Stimulated activated CD8-positive, alpha-beta memory T cell treated with anti-CD3 and anti-CD28 coated beads, Interleukin-4, amount 100 ng/mL, for 1 hour (primary cell): ENCODE measurements at regions not wholly inside any gene's neighbourhood (a gene's known extent, or its start where the extent isn't known, plus 50 kb on each side); places are given as distances from the start of the nearest gene placed in this dataset.
"Not testable (repeated sequence)": the region's sequence is repeated elsewhere in the genome, so short reads cannot be mapped to it uniquely, and the experiment has no call there.

Experiments used
- DNase-seq, 2 donors: peaks; one replicate each; pipeline ENCODE4 v3.0.0-alpha.2; 2020; ENCODE audit warnings: low read depth in 2 of 2, low spot score in 1 of 2

GRCh38 chr14:53409289-53409688 lies 256.2 kb upstream of the DDHD1 start:
- no peak for DNase-seq

- DNase-seq, result no peak
Measured at GRCh38 chr14:53408175-53408879, 255.2 kb upstream of the DDHD1 start.

GRCh38 chr14:53406519-53406918 lies 253.4 kb upstream of the DDHD1 start:
- no peak for DNase-seq

DNA sequence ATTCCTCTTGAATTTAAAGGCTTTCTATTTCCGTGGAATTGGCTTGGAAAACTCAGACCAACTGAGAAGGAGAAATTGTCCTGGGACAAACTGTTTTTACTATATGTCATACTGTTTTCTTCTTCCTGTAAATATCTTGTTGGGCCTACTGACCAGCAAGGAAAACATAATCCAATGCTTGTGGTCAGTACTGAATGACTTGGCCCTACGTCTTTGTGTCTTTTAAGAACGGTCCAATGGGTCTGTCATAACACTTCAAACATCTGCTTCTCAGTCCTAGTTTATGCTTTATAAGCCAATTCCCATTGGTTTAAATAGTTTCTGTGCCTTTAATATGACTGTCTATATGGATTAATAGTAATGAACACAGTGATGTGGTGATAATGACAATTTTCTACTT lies 248.5 kb upstream of the DDHD1 start:
- DNase-seq, result no peak

DNA sequence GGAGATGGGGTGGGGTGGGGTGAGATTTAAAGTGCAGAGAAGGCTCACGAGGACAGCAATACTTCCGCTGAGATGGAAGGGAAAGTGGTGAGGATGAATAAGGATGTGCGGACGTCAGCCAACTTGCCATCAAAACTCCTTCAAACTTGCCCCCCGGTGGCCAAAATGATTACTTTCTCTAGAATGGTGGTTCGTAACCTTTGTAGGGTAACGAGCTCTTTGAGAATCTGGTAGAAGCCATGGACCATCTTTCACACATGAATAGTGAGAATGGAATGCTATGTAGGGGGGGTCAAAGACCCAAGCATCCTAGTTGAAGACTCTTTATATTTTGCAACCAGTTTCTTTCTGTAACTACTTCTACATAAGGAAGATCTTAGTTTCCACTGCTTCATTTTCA lies 245.9 kb upstream of the DDHD1 start:
- DNase-seq, result no peak

GRCh38 chr14:53398616-53399015 lies 245.5 kb upstream of the DDHD1 start:
- DNase-seq, result no peak

GRCh38 chr14:53395267-53395666 lies 242.1 kb upstream of the DDHD1 start:
- DNase-seq, result not testable (repeated sequence)

GRCh38 chr14:53391631-53392285 lies 238.6 kb upstream of the DDHD1 start:
- no peak for DNase-seq

DNA sequence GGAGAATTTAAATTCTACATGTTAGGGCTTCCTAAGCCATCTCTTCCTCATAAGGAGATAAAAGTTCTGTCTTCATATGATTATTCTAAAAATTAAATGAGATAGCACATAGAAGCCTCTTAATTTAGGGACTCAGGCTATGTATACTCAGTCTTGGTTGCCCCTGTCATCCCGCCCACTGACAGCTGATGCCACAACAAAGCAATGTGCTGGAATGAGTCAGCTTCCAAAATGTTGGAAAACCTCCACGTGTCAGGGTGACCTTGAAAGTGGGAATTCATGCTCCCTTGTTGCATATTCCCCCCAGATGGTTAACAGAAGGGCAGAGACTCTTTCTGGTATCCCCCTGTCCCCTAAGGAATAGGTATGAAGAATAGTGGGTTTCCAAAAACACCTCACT lies 238.0 kb upstream of the DDHD1 start:
- no peak for DNase-seq

DNA sequence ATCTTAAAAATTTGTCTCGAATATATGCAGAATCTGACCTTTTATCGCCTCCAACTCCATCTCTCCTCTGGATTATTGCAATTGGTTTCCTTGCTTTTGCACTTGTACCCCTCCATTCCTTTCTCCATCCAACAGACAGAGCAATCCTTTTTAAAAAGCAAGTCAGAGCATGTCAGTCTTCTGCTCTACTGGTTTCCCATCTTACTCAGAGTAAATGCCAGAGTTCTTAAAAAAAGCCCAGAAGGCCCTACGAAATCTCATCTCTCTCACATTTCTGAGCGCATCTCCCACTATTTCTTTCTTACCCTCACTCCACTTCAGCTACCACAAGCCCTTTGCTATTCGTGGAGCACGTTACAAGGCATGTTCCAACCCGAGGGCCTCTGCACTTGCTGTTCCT lies 236.9 kb upstream of the DDHD1 start:
- no peak for DNase-seq

DNA sequence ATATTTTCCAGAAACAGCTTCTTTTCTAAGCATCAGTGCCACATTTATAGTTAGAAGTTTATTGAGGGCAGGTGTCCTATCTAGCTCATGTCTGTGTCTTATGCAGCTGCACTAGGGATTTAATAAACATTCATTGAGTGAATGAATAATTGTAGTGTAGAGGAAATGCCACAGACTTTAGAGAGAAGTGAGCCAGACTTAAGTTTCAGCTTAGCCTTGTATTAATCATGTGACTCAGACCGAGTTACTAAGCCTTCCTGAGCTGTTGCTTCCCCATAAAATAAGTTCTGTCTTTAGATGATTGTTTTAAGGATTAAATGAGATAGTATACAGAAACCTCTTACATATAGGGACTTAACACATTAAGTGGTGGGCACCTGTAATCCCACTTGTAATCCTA lies 236.1 kb upstream of the DDHD1 start:
- no peak for DNase-seq

DNA sequence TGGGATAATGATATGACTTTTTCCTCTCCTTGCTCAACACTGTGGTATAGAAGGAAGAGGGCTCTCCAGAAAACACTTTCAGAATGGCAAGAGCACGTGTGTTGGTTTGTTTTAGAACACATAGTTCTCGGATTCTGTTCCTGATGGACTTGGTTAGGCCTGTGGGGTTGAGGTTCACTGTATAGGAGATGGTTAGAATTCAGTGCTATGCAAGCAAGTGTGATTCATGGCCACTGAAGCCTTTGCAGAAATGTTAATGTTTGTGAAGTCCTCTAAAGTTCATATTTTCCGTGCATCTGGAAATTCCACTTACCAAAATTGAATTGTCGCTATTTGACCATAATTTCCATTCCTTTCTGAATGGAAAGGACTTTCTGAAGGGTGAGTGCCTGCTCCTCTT lies 233.2 kb upstream of the DDHD1 start:
- no peak for DNase-seq

DNA sequence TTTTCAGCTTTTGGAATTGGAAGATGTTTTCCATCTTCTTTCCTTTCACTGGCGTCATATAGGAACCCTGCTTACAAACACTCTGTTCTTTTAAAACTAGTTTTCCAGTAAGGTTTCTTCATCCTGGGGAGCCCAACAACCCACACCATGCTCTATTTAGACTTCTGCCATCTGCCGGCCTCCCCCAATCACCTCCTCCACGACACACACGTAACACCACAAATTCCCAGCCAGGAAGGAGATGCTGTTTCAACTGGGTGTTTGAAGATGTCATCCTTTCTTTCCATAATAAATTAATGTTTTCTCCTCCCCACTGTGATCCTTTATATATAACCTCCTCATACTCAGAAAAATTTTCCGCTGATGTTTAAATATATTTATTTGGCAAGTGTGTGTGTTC lies 231.4 kb upstream of the DDHD1 start:
- no peak for DNase-seq

GRCh38 chr14:53384073-53384472 lies 230.9 kb upstream of the DDHD1 start:
- DNase-seq, result no peak

GRCh38 chr14:53381895-53382294 lies 228.8 kb upstream of the DDHD1 start:
- DNase-seq, result no peak

- DNase-seq, result no peak
Measured at GRCh38 chr14:53380867-53381225, 227.7 kb upstream of the DDHD1 start.

DNA sequence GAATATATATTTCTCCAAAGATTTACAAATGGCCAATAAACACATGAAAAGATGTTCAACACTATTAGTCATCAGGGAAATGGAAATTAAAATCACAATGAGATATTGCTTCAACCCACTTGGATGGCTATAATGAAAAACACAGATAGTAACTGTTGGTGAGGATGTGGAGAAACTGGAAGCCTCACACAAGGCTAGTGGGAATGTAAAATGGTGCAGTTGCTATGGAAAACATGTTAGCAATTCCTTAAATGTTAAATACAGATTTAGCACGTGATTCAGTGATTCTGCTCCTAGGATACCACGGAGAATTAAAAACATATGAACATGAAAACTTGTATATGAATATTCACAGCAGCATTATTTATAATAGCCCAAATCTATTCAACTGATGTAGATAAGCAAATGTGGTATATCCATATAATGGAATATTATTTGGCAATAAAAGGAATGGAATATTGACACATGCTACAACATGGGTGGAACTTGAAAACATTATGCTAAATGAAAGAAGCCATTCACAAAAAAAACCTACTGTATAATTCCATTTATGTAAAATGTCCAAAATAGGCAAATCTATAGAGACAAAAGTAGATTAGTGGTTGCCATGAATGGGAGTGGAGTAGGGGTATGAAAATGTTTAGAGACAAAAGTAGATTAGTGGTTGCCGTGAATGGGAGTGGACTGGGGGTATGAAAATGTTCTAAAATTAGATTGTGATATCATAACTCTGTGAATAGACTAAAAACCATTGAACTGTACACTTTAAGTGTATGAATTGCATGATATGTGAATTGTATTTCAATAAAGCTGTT lies 227.1 kb upstream of the DDHD1 start:
- no peak for DNase-seq

- no peak for DNase-seq
Measured at GRCh38 chr14:53378142-53378541, 225.0 kb upstream of the DDHD1 start.

DNA sequence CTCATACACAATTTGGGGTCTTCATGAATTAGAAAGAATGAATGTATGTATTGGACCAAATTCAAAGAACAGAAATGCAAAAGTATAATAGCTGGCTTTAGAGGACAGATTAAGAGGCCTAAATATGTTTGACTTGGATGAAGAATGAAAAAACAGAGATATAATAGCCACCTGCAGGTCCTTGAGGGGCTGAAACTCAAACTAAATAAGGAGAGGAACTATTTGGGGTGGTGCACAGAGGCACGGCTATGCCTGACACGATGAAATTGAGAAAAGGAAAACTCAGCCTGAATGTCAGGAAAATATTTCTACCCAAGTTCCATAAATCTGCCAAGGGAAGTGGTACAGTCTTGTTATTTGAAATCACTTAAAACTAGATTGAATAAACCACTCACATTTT lies 222.9 kb upstream of the DDHD1 start:
- DNase-seq, result no peak

GRCh38 chr14:53375599-53375998 lies 222.5 kb upstream of the DDHD1 start:
- DNase-seq, result no peak

GRCh38 chr14:53368711-53369201 lies 215.6 kb upstream of the DDHD1 start:
- no peak for DNase-seq

- no peak for DNase-seq
Measured at GRCh38 chr14:53368066-53368465, 214.9 kb upstream of the DDHD1 start.
